ENCODE measurements at regions not wholly inside any gene's neighbourhood (a gene's known extent, or its start where the extent isn't known, plus 50 kb on each side); places are given as distances from the start of the nearest gene placed in this dataset.
"Not testable (repeated sequence)": the region's sequence is repeated elsewhere in the genome, so short reads cannot be mapped to it uniquely, and the experiment has no call there.

GRCh38 chr20:22689266-22689665 is 104.9 kb upstream of the FOXA2 start:
- no peak for ATAC-seq
- no peak for DNase-seq
- intact Hi-C loops (cut with micrococcal nuclease), result no loop called here

GRCh38 chr20:22690000-22690399 is 105.6 kb upstream of the FOXA2 start:
- DNase-seq, result no peak
- intact Hi-C loops (cut with micrococcal nuclease), result loop anchor here (5.0 kb wide), 1 partner anchor 652 kb away; no protein-coding TSS in a partner anchor
- ATAC-seq, result no peak

DNA sequence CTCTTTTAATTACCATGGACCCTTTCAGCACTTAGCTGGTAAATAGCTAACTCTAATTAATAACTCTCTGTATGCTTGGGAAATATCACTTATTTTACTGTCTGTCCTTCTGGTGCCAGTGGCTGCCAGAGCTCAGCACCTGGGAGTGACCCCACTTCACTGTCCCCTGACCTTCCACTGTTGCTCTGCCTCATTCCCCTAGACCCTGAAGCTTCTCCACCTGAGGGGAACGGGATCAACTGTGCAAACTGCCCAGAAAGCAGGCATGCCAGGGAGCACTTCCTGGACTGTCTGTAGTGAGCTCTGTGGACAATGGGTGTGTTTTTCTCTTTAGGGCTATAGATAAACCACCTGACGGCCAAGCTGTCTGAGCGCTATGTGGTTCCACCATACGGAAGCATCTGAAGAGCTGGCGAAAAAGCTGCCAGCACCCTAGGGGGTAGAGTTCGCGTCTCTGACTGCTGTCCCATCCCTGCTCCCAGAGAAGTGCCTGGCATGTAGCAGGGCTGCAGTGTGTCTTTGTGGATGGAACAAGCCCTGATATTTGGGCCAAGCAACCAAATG is 106.3 kb upstream of the FOXA2 start:
- DNase-seq, result no peak
- ATAC-seq, result no peak
- intact Hi-C loops (cut with micrococcal nuclease), result loop anchor here (5.0 kb wide), 1 partner anchor 652 kb away; no protein-coding TSS in a partner anchor

DNA sequence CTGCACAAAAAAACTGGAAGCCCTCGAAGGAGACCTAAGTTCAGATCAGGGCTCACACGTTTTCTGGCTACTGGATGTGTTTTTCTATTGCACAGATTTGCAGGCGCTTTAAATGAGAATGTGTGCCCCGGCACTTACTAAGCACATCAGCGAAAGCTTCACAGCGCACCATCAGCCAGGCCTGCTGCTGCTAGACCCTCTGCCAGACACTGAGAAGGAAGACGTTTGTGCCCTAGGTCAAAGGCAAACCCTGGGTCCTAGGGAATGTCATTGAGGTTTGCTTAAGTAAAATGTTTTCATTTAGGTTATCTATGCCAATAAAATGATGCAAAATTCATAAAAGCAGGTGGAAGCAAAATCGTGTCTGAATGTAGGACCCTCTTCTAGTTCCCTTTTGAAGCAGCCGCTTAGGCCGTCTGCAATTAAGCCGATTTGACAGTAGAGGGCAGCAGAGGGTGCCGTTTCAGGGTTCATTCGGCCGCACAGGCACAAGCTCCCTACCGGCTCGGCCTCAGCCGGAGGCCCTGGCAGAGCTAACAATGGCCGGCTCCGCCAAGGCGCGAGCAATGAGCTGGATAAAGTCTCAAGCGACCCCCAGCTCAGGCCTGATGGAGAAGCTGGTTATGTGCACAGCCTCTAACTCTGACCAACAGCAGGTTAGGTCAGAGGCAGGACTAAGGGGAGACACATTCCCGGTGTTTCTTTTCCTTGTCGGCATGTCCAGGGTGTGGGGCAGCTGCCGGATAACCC is 107.2 kb upstream of the FOXA2 start:
- peak; percentile 83 for DNase-seq

GRCh38 chr20:22692119-22692475 is 107.7 kb upstream of the FOXA2 start:
- intact Hi-C loops (cut with micrococcal nuclease), result loop anchor here (5.0 kb wide), 1 partner anchor 650 kb away; no protein-coding TSS in a partner anchor
- ATAC-seq (no peak), DNase-seq (no peak)

More for the DNA sequence above, 107.2 kb upstream of the FOXA2 start:
- intact Hi-C loops (cut with micrococcal nuclease), result loop anchor here (5.0 kb wide), 1 partner anchor 651 kb away; no protein-coding TSS in a partner anchor
- peak; percentile 94 for ATAC-seq

GRCh38 chr20:22692620-22693019 is 108.2 kb upstream of the FOXA2 start:
- DNase-seq, ATAC-seq: not testable (repeated sequence)
- intact Hi-C loops (cut with micrococcal nuclease), result loop anchor here (5.0 kb wide), 1 partner anchor 650 kb away; no protein-coding TSS in a partner anchor

- intact Hi-C loops (cut with micrococcal nuclease), result no loop called here
- DNase-seq (no peak), ATAC-seq (no peak)
Measured at GRCh38 chr20:22696759-22697158, 112.4 kb upstream of the FOXA2 start.

- DNase-seq (no peak), ATAC-seq (no peak)
- intact Hi-C loops (cut with micrococcal nuclease), result no loop called here
Measured at GRCh38 chr20:22698259-22698842, 114.0 kb upstream of the FOXA2 start.

DNA sequence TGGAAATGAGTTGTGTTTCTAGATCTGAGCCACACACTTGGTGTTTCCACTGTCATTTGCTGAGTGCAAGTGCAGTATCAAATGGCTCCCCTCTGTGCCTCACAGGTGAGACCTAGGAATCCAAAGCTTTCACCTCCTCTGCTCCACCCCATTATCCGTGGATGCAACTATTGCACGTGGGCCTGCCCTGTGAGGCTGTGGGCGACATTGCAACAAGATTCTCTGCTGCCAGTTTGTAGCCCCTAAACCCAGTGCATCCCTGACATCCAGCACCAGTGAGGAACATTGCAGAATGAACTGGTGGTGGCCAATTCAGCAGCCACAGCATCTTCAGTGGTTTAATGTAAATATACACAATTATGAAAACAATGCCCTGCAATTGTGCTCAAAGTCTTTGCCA is 115.0 kb upstream of the FOXA2 start:
- no peak for ATAC-seq
- intact Hi-C loops (cut with micrococcal nuclease), result no loop called here
- no peak for DNase-seq

- no peak for ATAC-seq
- intact Hi-C loops (cut with micrococcal nuclease), result no loop called here
- no peak for DNase-seq
Measured at GRCh38 chr20:22700367-22700766, 116.0 kb upstream of the FOXA2 start.

DNA sequence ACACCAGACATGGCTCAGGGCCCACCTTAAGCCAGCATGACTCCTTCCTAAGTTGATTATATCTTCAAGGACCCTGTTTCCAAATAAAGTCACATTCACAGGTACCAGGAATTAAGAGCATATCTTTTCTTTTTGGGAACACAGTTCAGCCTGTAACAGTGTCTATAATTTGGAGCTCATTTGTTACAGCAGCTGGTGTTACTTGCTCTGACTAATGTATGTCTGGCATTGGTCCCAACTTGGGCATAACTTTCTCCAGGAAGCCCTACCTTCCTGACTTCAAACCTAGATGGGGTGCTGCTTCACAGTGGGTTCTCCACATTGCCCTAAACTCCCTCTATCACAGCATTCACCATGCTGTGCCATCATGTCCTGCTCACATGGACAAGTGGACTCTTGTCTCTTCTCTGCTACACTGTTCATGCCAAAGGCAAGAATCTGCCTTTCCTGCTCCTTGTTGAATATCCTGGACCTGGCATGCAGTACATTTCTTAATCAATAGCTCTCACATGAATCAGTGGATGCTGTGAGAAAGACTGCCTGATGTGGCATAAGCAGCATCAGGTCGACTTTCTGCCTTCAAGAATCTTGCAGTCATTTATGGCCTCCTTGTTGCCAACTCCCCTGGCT is 117.4 kb upstream of the FOXA2 start:
- DNase-seq, result no peak
- intact Hi-C loops (cut with micrococcal nuclease), result no loop called here

DNA sequence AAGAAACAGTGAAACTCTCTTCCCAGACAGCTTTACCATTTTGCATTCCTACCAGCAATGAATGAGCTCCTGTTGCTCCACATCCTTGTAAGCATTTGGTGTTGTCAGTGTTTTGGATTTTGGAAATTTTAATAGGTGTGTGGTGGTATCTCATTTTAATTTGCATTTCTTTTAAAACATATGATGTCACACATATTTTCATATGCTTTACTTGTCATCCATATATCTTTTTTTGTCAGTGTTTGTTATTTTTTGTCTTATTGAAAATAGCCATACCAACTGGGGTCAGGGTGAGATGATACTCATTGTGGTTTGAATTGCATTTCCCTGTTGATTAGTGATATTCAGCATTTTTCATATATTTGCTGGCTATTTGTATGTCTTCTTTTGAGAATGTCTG is 119.5 kb upstream of the FOXA2 start:
- ATAC-seq, result no peak
- intact Hi-C loops (cut with micrococcal nuclease), result no loop called here

More for the DNA sequence above, 117.4 kb upstream of the FOXA2 start:
- ATAC-seq, result no peak

GRCh38 chr20:22711971-22712755 is 127.8 kb upstream of the FOXA2 start:
- DNase-seq (no peak), ATAC-seq (no peak)
- intact Hi-C loops (cut with micrococcal nuclease), result loop anchor here (10.0 kb wide), 1 partner anchor 343 kb away; no protein-coding TSS in a partner anchor

More for the DNA sequence above, 119.5 kb upstream of the FOXA2 start:
- no peak for DNase-seq

- DNase-seq (no peak), ATAC-seq (no peak)
- intact Hi-C loops (cut with micrococcal nuclease), result loop anchor here (10.0 kb wide), 1 partner anchor 338 kb away; no protein-coding TSS in a partner anchor
Measured at GRCh38 chr20:22716821-22717351, 132.5 kb upstream of the FOXA2 start.

GRCh38 chr20:22717466-22717865 is 133.1 kb upstream of the FOXA2 start:
- intact Hi-C loops (cut with micrococcal nuclease), result loop anchor here (10.0 kb wide), 1 partner anchor 337 kb away; no protein-coding TSS in a partner anchor
- ATAC-seq, result peak; percentile 92
- no peak for DNase-seq

DNA sequence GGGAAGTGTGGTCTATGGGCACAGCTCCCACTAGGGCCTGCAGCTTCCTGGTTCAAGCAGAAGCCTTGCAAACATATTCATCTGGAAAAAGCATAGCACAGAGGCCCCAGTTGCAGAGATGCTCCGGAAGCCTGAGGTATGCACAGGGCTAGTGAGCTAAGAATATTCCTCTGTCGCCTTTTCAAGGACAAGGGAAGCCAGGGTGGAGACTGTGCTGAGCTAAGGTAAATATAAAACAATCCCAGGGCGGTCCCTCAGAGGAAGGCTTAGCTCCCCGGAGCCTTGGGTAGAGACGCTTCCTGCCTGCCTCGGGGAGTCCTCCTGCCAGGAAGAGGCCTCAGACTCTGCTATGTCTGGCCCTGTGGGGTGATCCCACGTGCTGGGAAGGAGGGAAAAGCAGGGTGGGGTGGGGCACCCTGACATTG is 134.8 kb upstream of the FOXA2 start:
- DNase-seq, result peak; percentile 27
- intact Hi-C loops (cut with micrococcal nuclease), result loop anchor here (10.0 kb wide), 1 partner anchor 336 kb away; no protein-coding TSS in a partner anchor
- ATAC-seq, result peak; percentile 81

DNA sequence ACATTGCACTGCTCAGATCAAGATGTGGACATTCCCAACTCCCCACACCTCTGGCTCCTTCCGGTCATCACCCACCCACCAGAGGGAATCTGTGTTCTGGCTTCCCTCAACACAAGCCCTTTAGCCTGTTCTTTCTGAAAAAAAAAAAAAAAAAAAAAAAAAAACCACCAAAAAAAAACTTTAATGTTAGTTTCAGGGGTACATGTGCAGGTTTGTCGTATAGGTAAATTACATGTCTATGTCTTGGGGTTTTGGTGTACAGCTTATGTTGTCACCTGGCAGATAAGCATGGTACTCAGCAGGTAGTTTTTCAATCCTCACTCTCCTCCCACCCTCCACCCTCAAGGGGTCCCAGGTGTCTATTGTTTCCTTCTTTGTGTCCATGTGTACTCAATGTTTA is 135.8 kb upstream of the FOXA2 start:
- intact Hi-C loops (cut with micrococcal nuclease), result no loop called here

GRCh38 chr20:22722811-22723210 is 138.4 kb upstream of the FOXA2 start:
- intact Hi-C loops (cut with micrococcal nuclease), result no loop called here
- peak; percentile 58 for ATAC-seq
- no peak for DNase-seq

More for the DNA sequence above, 135.8 kb upstream of the FOXA2 start:
- ATAC-seq (no peak), DNase-seq (no peak)

DNA sequence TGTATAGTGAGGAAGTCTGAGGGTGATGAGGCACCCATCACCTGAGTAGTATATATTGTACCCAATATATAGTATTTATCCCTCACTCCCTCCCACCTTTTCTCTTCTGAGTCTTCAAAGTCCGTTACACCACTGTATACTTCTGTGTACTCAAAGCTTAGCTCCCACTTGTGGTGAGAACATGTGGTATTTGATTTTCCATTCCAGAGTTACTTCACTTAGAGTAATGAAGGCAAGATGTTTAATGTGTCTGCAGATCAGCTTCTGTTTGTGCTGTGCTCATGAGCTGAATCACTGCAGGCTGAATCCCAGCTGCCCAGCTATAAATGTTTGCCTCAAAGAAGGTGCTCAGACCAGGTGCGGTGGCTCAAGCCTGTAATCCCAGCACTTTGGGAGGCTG is 139.3 kb upstream of the FOXA2 start:
- no peak for DNase-seq
- no peak for ATAC-seq
- intact Hi-C loops (cut with micrococcal nuclease), result no loop called here
